Iris pigment epithelial cell (primary cell): ENCODE measurements at regions not wholly inside any gene's neighbourhood (a gene's known extent, or its start where the extent isn't known, plus 50 kb on each side); places are given as distances from the start of the nearest gene placed in this dataset.

Source experiments
- DNase-seq: peaks from one replicate; pipeline ENCODE4 v3.0.0-alpha.2; 2011; ENCODE audit warnings: low read depth

GRCh38 chr5:173741729-173742431 is 125.4 kb upstream of the BOD1 start:
- DNase-seq, result no peak

- DNase-seq, result no peak
These were observed 126.0 kb upstream of the BOD1 start for GRCh38 chr5:173742432-173742816.

DNA sequence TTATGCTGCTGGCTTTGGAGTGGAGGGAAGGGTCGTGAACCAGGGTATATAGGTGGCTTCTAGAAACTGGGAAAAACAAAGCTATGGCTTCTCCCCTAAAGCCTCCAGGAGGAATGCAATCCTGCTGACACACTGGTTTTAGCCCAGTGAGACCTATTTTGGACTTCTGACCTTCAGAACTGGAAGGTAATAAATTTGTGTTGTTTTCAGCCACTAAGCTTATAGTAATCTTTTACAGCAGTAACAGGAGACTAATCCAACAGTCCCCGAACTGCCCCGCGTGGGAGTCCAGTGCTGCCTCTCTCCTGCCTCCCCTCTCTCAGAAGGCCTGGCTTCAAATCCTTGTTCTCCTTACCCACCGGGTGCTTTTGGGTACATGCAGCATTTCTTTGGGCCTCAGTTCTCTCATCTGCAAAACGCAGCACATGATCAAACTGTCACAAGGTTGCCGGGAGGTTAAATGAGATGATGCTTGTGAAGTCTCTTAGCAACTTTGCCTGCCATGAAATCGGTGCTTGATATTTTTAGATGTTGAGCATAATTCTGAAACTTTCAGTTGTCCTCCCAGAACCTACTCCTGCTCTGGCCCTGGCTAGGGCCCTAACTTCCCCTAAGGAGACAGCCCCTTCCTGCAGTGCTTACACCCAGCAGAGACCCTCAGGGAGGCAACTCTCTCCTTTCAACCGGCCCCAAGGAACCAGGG is 127.3 kb upstream of the BOD1 start:
- no peak for DNase-seq

GRCh38 chr5:173744551-173744950 is 128.1 kb upstream of the BOD1 start:
- DNase-seq, result no peak

- no peak for DNase-seq
These were observed 128.7 kb upstream of the BOD1 start for GRCh38 chr5:173745123-173745522.

- DNase-seq, result no peak
These were observed 129.1 kb upstream of the BOD1 start for GRCh38 chr5:173745557-173745956.

GRCh38 chr5:173746047-173746646 is 129.7 kb upstream of the BOD1 start:
- DNase-seq, result no peak

- DNase-seq, result no peak
These were observed 131.4 kb upstream of the BOD1 start for GRCh38 chr5:173747876-173748275.

DNA sequence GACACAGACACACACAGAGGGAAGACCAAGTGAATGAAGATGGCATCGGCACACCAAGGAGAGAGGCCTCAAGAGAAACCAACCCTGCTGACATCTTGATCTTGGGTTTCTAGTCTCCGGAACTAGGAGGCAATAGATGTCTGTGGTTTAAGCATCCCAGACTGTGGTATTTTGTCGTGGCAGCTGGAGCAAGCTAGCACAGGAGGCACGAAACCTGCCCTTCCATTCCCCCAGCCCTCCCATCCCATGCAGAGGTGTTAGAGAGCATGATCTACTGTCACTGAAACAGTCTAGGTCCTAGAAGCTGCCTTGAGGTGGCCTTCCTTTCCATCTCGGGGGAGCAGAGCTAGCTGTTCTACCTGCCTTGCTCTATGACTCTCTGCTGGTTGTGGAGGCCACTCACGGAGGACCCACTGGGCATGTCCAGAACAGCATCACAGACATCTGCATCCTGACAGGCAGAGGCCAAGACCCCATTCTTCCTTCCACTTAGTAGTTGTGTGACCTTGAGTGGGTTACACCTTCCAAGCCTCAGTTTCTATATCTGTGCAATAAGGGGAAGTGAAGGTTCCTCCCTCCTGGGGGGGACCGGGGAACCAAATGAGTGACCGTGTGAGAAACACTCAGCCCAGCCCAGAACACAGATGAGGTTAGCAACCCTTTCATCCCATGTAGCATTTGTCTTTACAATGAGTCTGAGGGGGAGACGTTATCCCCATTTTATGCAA is 134.3 kb upstream of the BOD1 start:
- no peak for DNase-seq

- no peak for DNase-seq
These were observed 134.8 kb upstream of the BOD1 start for GRCh38 chr5:173751266-173751600.

DNA sequence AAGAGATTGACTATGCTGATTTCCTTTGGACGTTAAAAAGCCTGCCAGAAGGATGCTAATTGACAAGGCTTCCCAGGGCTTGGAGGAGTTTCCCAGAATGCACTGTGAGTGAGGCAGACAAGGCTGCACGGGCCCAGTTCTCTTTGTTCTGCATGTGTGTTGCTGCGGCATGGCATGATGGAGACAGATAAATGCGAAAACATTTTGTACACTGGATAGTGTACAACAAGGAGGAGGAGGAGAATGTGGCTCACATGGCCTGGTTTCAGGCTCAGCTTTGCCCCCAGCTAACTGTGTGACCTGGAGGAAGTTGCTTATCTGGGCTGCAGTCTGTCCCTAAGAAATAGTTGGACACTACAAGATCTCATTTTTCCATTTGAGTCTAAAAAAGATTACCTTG is 135.5 kb upstream of the CPEB4 start:
- no peak for DNase-seq

- DNase-seq, result peak; percentile 78
These were observed 134.6 kb upstream of the CPEB4 start for GRCh38 chr5:173753307-173754168.

- DNase-seq, result no peak
These were observed 132.8 kb upstream of the CPEB4 start for GRCh38 chr5:173755319-173755718.

DNA sequence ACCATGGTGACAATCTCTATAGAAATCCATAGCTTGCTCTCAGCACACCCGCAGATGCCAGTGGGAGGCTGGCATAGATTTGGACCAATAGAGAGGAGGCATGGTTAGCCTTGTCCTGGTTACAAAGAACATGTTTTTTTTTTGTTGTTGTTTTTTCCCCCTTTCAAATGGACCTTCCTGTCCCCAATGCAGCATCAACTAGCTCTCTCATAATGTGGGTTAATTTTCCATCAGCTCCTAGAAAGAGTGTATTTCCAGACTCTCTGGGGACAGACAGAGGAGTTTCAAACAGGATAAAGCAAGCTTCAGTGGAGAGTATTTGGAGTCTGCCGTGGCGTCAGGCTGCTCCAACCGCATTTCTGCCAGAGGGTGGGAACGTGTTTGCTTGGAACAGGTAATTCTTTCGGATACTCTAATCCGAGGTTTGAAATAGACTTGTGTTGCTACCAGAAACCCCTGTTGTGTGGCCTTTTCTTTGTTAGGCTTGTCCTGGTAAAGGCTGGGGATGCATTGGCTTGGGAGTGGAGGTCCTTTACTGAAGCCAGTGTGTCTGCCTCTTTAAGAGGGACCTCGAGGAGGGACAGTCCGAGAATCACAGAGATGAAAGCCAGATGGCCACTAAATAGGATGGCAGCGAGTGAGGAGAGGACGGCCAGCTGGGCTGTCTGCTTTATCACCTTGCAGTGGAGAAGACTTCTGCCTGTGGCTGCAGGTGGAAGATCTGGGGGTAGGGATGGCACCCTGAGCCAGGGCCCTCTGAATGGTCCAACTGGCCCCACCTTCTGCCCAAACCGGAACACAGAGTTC is 130.5 kb upstream of the CPEB4 start:
- no peak for DNase-seq

- no peak for DNase-seq
These were observed 129.5 kb upstream of the CPEB4 start for GRCh38 chr5:173758676-173759075.

- DNase-seq, result no peak
These were observed 128.5 kb upstream of the CPEB4 start for GRCh38 chr5:173759691-173760090.

DNA sequence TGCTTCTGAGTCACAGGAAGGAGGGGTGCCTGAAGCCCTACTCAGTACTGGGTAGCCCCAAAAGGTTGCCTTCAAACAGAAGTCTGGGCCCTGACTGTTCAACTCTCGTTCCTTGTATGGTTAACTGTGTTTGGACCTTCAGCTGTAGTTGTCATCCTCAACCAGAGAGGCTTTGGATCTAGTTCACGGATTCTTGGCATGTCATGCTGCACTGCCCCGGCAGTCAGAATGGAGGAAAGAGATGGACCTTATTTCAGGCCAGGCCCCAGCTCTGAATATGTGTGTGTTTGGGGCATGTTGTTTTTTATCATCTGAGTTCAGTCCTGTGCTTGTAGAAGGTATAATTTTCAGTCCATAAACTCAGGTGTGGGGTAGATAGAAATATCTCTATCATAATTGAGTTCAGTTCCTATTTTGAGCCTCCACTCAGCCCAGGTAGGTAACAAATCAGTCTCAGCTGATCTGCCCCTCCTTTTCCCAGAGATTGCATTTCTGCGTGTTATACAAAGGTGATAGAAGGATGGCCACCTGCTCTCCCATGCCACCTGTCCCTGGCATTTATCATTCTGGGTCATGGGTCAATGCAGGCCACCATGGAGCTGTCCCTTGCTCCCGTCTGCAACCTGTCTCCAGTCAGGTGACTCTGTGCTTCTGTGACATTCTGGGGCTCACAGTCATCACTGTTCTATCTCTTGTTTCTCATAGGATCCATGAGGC is 127.5 kb upstream of the CPEB4 start:
- DNase-seq, result no peak

DNA sequence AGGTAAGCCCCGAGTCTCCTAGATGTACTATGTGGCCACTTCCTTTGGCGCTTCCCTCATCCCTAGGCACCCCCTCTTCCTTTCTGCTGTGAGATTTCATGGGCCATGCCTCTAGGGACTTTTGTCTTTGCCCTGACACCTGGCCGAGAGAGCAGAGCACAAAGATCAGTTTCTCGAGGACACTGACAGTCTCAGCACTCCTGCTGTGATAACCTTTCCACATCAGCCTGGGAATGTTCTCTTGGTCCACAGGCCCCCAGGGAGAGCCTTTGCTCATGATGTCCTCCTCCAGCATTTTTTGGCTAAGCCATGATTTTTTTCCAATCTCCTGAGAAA is 127.0 kb upstream of the CPEB4 start:
- no peak for DNase-seq

DNA sequence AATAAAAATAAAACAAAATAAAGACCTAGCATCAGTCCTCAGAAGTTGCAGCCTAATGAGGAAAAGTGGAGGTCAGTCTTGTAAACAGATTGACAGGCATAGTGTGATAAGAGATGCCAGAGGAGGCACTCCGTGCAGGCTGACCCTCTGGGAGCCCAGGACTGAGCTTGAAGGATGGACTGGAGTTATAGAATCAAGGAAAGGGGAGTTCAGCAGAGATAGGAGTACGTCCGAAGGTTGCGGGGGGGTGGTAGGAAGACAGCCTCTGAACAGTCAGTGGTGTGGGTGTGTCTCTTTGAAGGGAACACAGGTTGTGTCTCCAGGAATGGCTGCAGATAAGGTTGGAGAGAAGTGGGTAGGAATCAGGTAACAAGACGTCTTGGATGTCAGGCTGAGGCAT is 126.1 kb upstream of the CPEB4 start:
- no peak for DNase-seq

- no peak for DNase-seq
These were observed 125.2 kb upstream of the CPEB4 start for GRCh38 chr5:173762930-173763329.

GRCh38 chr5:173763410-173763809 is 124.7 kb upstream of the CPEB4 start:
- DNase-seq, result no peak
